Cardiac muscle cell (in vitro differentiated cells and primary cell): ENCODE measurements at regions not wholly inside any gene's neighbourhood (a gene's known extent, or its start where the extent isn't known, plus 50 kb on each side); places are given as distances from the start of the nearest gene placed in this dataset.

Source experiments
- DNase-seq, 2 donors: peaks; one replicate each; pipeline versions ENCODE4 v3.0.0 to v3.0.0-alpha.2; 2010 to 2017; ENCODE audit warnings: low read depth in 1 of 2, low spot score in 1 of 2
- H3K27ac ChIP-seq: fragments of 200-600 bp; sonication (generic); 2 replicates; pipeline ENCODE4 v1.5.1; 2016
- H3K27me3 ChIP-seq: fragments of 200-600 bp; sonication (generic); 2 replicates; pipeline ENCODE4 v1.6.0; 2016; ENCODE audit warnings: control low read depth
- H3K36me3 ChIP-seq: fragments of 200-600 bp; sonication (generic); 2 replicates; pipeline ENCODE4 v1.5.1; 2016; ENCODE audit warnings: control low read depth
- H3K4me1 ChIP-seq: fragments of 200-600 bp; sonication (generic); 2 replicates; pipeline ENCODE4 v1.8.1; 2017; ENCODE audit warnings: low read depth, mild to moderate bottlenecking, mixed run types
- H3K4me3 ChIP-seq: fragments of 200-600 bp; sonication (generic); 2 replicates; pipeline ENCODE4 v1.5.1; 2016; ENCODE audit warnings: mild to moderate bottlenecking
- H3K9me3 ChIP-seq: fragments of 200-600 bp; sonication (generic); 2 replicates; pipeline ENCODE4 v1.5.1; 2017; ENCODE audit warnings: low read depth, mild to moderate bottlenecking, control low read depth
- TF ChIP-seq, protein P1 (sequence below): IDR thresholded peaks from 2 replicates; pipeline ENCODE4 v1.5.1; 2012; ENCODE audit warnings: low read depth, mild to moderate bottlenecking, low read length

- TF ChIP-seq, protein P1, sequence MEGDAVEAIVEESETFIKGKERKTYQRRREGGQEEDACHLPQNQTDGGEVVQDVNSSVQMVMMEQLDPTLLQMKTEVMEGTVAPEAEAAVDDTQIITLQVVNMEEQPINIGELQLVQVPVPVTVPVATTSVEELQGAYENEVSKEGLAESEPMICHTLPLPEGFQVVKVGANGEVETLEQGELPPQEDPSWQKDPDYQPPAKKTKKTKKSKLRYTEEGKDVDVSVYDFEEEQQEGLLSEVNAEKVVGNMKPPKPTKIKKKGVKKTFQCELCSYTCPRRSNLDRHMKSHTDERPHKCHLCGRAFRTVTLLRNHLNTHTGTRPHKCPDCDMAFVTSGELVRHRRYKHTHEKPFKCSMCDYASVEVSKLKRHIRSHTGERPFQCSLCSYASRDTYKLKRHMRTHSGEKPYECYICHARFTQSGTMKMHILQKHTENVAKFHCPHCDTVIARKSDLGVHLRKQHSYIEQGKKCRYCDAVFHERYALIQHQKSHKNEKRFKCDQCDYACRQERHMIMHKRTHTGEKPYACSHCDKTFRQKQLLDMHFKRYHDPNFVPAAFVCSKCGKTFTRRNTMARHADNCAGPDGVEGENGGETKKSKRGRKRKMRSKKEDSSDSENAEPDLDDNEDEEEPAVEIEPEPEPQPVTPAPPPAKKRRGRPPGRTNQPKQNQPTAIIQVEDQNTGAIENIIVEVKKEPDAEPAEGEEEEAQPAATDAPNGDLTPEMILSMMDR, result no peak
- Histone ChIP-seq H3K27ac (no peak overlapping the region), H3K27me3 (no peaks in the 10 kb centered on the region), H3K36me3 (no peaks in the 10 kb centered on the region), H3K9me3 (no peaks in the 10 kb centered on the region), H3K4me3 (no peak overlapping the region), H3K4me1 (no peaks in the 10 kb centered on the region)
- DNase-seq, result no peak
Measured at GRCh38 chr4:130668859-130669258, 1572.9 kb downstream of the C4orf33 start.

DNA sequence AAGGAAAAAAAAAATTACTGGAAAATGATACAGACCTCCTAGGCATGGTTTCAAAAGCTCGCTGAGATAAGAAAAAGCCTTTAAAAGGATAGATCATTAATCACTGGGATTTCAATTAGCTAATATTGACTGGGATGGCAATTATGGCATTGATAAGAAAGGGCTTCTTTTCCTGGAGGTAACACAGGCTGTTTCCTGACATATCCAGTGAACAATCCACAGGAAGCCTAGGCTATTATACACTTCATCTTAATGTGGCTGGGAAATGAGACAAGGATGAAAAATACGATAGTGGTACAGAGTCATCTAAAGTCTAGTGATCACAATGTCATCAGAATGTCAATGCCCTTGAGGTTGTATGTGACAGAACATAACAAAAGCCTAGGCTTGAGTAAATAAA is 1579.3 kb downstream of the C4orf33 start:
- Histone ChIP-seq H3K4me1 (no peaks in the 10 kb centered on the region), H3K36me3 (no peaks in the 10 kb centered on the region), H3K27me3 (no peaks in the 10 kb centered on the region), H3K9me3 (no peaks in the 10 kb centered on the region), H3K27ac (no peak overlapping the region), H3K4me3 (no peak overlapping the region)
- no peak for DNase-seq
- TF ChIP-seq, protein P1, result no peak

DNA sequence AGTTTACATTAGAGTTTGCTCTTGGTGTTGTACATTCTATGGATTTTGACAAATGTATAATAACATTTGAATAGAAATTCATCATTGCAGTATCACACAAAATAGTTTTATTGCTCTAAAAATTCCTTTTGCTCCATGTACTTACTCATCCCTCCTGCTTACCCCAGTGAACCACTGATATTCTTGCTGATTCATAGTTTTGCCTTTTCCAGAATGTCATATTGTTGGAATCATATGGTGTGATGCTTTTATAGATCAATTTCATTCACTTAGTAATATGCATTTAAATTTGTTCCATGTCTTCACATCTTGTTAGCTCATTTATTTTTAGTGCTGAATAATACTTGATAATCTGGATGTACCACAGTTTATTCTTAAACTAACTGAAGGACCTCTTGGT is 1593.2 kb downstream of the C4orf33 start:
- DNase-seq, result no peak
- no peak overlapping the region for H3K27ac ChIP-seq
- peaks cover 3% of the 10 kb centered on the region for H3K9me3 ChIP-seq

DNA sequence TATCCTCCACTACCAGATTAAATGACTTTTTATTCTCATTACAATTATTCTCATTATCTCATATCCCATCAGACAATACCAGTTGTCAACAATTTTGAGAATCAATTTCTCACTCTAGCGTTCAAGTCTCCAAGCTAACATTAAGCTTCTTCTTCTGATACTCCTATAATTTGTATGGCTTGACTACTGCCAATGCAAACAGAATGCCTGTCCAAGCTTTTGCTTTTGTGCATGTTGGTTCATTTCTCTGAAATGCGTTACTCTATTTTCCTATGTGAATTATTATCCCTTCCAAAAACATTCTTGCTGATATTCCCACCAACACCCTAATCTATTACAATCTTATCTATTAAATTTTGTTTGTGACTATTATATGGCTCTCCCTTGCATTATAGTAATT is 1602.3 kb downstream of the C4orf33 start:
- H3K4me3 ChIP-seq, result no peak overlapping the region
- no peaks in the 10 kb centered on the region for H3K9me3 ChIP-seq
- H3K27me3 ChIP-seq, result no peaks in the 10 kb centered on the region
- H3K4me1 ChIP-seq, result no peaks in the 10 kb centered on the region
- H3K27ac ChIP-seq, result no peak overlapping the region
- no peaks in the 10 kb centered on the region for H3K36me3 ChIP-seq
- DNase-seq, result no peak
- TF ChIP-seq, protein P1, result no peak

More for the DNA sequence above, 1593.2 kb downstream of the C4orf33 start:
- H3K27me3 ChIP-seq, result no peaks in the 10 kb centered on the region
- H3K4me1 ChIP-seq, result no peaks in the 10 kb centered on the region
- no peak overlapping the region for H3K4me3 ChIP-seq
- H3K36me3 ChIP-seq, result no peaks in the 10 kb centered on the region
- TF ChIP-seq, protein P1, result no peak

GRCh38 chr4:130699004-130699403 is 1603.1 kb downstream of the C4orf33 start:
- no peak for DNase-seq
- Histone ChIP-seq H3K9me3 (no peaks in the 10 kb centered on the region), H3K36me3 (no peaks in the 10 kb centered on the region), H3K4me1 (no peaks in the 10 kb centered on the region), H3K4me3 (no peak overlapping the region), H3K27ac (no peak overlapping the region), H3K27me3 (no peaks in the 10 kb centered on the region)
- TF ChIP-seq, protein P1, result no peak
